ENCODE measurements at regions not wholly inside any gene's neighbourhood (a gene's known extent, or its start where the extent isn't known, plus 50 kb on each side); places are given as distances from the start of the nearest gene placed in this dataset.

GRCh38 chr5:29994519-29994918, 1199.0 kb upstream of the CDH6 start:
- H4K20me1 ChIP-seq (ENCODE audit: control insufficient read depth, extremely low read depth, insufficient read depth, low read length), result no peaks in the 10 kb centered on the region
- H3K9ac ChIP-seq (ENCODE audit: insufficient read depth, low read length), result no peak overlapping the region
- H3K27me3 ChIP-seq (ENCODE audit: control insufficient read depth, insufficient read depth, low read length), result no peaks in the 10 kb centered on the region
- no peaks in the 10 kb centered on the region for H3K9me3 ChIP-seq (ENCODE audit: control insufficient read depth, insufficient read depth, low read depth, low read length)
- H2AFZ ChIP-seq (ENCODE audit: low read length), result no peak overlapping the region
- no peaks in the 10 kb centered on the region for H3K36me3 ChIP-seq (ENCODE audit: control insufficient read depth, insufficient read depth, low read length)
- H3K27ac ChIP-seq (ENCODE audit: insufficient read depth, low read length), result no peak overlapping the region
- H3K79me2 ChIP-seq (ENCODE audit: control insufficient read depth, insufficient read depth, low read length), result no peaks in the 10 kb centered on the region
- H3K4me3 ChIP-seq (replicated peaks in 1 of 4; ENCODE audit: control extremely low read depth in 1 of 4, insufficient read depth in 1 of 4, low read depth in 3 of 4, low read length in 4 of 4), result no peak overlapping the region
- H3K4me1 ChIP-seq (ENCODE audit: control insufficient read depth, extremely low read depth, insufficient read depth, low read length), result no peaks in the 10 kb centered on the region
- no peak overlapping the region for H3K4me2 ChIP-seq (ENCODE audit: extremely low read depth, insufficient read depth, low read length)
- DNase-seq (ENCODE audit: low read depth in 2 of 2), result no peak
- TF ChIP-seq EZH2 (IDR thresholded peaks at IDR 0.05; ENCODE audit: low read length, missing control alignments) (no peak), CTCF (conservative IDR thresholded peaks at IDR 0.05 in 1 of 2, IDR thresholded peaks at IDR 0.05 in 1 of 2; ENCODE audit: low read depth in 1 of 2, low read length in 2 of 2) (no peak)

GRCh38 chr5:29993286-29993685, 1200.2 kb upstream of the CDH6 start:
- no peak for DNase-seq (ENCODE audit: low read depth in 2 of 2)
- H3K27ac ChIP-seq (ENCODE audit: insufficient read depth, low read length), result no peak overlapping the region
- H3K4me1 ChIP-seq (ENCODE audit: control insufficient read depth, extremely low read depth, insufficient read depth, low read length), result no peaks in the 10 kb centered on the region
- H4K20me1 ChIP-seq (ENCODE audit: control insufficient read depth, extremely low read depth, insufficient read depth, low read length), result no peaks in the 10 kb centered on the region
- no peak overlapping the region for H2AFZ ChIP-seq (ENCODE audit: low read length)
- H3K4me2 ChIP-seq (ENCODE audit: extremely low read depth, insufficient read depth, low read length), result no peak overlapping the region
- TF ChIP-seq EZH2 (IDR thresholded peaks at IDR 0.05; ENCODE audit: low read length, missing control alignments), result no peak
- no peak for TF ChIP-seq CTCF (conservative IDR thresholded peaks at IDR 0.05 in 1 of 2, IDR thresholded peaks at IDR 0.05 in 1 of 2; ENCODE audit: low read depth in 1 of 2, low read length in 2 of 2)
- no peaks in the 10 kb centered on the region for H3K79me2 ChIP-seq (ENCODE audit: control insufficient read depth, insufficient read depth, low read length)
- H3K9ac ChIP-seq (ENCODE audit: insufficient read depth, low read length), result no peak overlapping the region
- H3K36me3 ChIP-seq (ENCODE audit: control insufficient read depth, insufficient read depth, low read length), result no peaks in the 10 kb centered on the region
- no peaks in the 10 kb centered on the region for H3K9me3 ChIP-seq (ENCODE audit: control insufficient read depth, insufficient read depth, low read depth, low read length)
- no peaks in the 10 kb centered on the region for H3K27me3 ChIP-seq (ENCODE audit: control insufficient read depth, insufficient read depth, low read length)
- H3K4me3 ChIP-seq (replicated peaks in 1 of 4; ENCODE audit: control extremely low read depth in 1 of 4, insufficient read depth in 1 of 4, low read depth in 3 of 4, low read length in 4 of 4), result no peak overlapping the region

GRCh38 chr5:29992248-29992647, 1201.2 kb upstream of the CDH6 start:
- Histone ChIP-seq H3K36me3 (ENCODE audit: control insufficient read depth, insufficient read depth, low read length) (no peaks in the 10 kb centered on the region), H3K9ac (ENCODE audit: insufficient read depth, low read length) (no peak overlapping the region), H3K27me3 (ENCODE audit: control insufficient read depth, insufficient read depth, low read length) (no peaks in the 10 kb centered on the region), H3K27ac (ENCODE audit: insufficient read depth, low read length) (no peak overlapping the region), H3K9me3 (ENCODE audit: control insufficient read depth, insufficient read depth, low read depth, low read length) (no peaks in the 10 kb centered on the region), H3K79me2 (ENCODE audit: control insufficient read depth, insufficient read depth, low read length) (no peaks in the 10 kb centered on the region), H4K20me1 (ENCODE audit: control insufficient read depth, extremely low read depth, insufficient read depth, low read length) (no peaks in the 10 kb centered on the region), H3K4me1 (ENCODE audit: control insufficient read depth, extremely low read depth, insufficient read depth, low read length) (no peaks in the 10 kb centered on the region), H3K4me2 (ENCODE audit: extremely low read depth, insufficient read depth, low read length) (no peak overlapping the region), H2AFZ (ENCODE audit: low read length) (no peak overlapping the region), H3K4me3 (replicated peaks in 1 of 4; ENCODE audit: control extremely low read depth in 1 of 4, insufficient read depth in 1 of 4, low read depth in 3 of 4, low read length in 4 of 4) (no peak overlapping the region)
- no peak for TF ChIP-seq EZH2 (IDR thresholded peaks at IDR 0.05; ENCODE audit: low read length, missing control alignments)
- TF ChIP-seq CTCF (conservative IDR thresholded peaks at IDR 0.05 in 1 of 2, IDR thresholded peaks at IDR 0.05 in 1 of 2; ENCODE audit: low read depth in 1 of 2, low read length in 2 of 2), result no peak
- DNase-seq (ENCODE audit: low read depth in 2 of 2), result no peak

Measured in fibroblast of lung (primary cell).